ENCODE measurements at regions not wholly inside any gene's neighbourhood (a gene's known extent, or its start where the extent isn't known, plus 50 kb on each side); places are given as distances from the start of the nearest gene placed in this dataset.

DNA sequence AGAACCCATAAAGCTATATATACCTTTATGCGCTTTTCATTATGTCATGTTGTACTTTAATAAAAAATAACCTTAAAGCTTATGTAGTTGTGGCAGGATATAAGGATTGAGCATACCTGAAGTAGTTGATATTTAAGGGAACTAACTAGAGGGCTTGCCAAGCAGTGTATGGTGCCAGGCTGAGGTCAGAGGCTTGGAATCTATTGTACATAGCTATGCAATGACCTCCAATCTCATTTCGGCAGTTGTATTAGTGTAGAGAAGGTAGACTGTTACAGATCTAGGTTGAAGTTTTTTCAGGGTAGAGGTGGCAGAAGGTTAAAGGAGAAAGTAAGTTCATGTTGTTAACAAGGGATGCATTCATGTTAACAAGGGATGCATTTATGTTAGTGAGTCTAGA is 397.7 kb upstream of the HS3ST5 start:
- intact Hi-C loops (cut with micrococcal nuclease; ENCODE audit: unreplicated experiment) (no loop called here), in situ Hi-C loops (cut with HindIII; ENCODE audit: extremely low pct_ligation_motif_present, low pct_unique_long_range_greater_than_20kb) (loop anchor here (10.0 kb wide), 1 partner anchor 804 kb away; no protein-coding TSS in a partner anchor)
- no peak for ATAC-seq
- no peak overlapping the region for H2AFZ ChIP-seq (ENCODE audit: low read length)
- no peaks in the 10 kb centered on the region for H3K27me3 ChIP-seq (ENCODE audit: control insufficient read depth in 1 of 2, insufficient read depth in 2 of 2, low read length in 2 of 2)
- CTCF ChIA-PET (ENCODE audit: low intra/inter-chr PET ratio, low total read pairs): no interaction called here
- no peaks in the 10 kb centered on the region for H3K9me3 ChIP-seq (ENCODE audit: low read length)
- no peak for DNase-seq (ENCODE audit: low spot score)
- whole genome bisulfite sequencing (ENCODE audit: low lambda C conversion rate): 3% methylated on average over 2 of the region's 2 CpGs
- TF ChIP-seq, protein P1, sequence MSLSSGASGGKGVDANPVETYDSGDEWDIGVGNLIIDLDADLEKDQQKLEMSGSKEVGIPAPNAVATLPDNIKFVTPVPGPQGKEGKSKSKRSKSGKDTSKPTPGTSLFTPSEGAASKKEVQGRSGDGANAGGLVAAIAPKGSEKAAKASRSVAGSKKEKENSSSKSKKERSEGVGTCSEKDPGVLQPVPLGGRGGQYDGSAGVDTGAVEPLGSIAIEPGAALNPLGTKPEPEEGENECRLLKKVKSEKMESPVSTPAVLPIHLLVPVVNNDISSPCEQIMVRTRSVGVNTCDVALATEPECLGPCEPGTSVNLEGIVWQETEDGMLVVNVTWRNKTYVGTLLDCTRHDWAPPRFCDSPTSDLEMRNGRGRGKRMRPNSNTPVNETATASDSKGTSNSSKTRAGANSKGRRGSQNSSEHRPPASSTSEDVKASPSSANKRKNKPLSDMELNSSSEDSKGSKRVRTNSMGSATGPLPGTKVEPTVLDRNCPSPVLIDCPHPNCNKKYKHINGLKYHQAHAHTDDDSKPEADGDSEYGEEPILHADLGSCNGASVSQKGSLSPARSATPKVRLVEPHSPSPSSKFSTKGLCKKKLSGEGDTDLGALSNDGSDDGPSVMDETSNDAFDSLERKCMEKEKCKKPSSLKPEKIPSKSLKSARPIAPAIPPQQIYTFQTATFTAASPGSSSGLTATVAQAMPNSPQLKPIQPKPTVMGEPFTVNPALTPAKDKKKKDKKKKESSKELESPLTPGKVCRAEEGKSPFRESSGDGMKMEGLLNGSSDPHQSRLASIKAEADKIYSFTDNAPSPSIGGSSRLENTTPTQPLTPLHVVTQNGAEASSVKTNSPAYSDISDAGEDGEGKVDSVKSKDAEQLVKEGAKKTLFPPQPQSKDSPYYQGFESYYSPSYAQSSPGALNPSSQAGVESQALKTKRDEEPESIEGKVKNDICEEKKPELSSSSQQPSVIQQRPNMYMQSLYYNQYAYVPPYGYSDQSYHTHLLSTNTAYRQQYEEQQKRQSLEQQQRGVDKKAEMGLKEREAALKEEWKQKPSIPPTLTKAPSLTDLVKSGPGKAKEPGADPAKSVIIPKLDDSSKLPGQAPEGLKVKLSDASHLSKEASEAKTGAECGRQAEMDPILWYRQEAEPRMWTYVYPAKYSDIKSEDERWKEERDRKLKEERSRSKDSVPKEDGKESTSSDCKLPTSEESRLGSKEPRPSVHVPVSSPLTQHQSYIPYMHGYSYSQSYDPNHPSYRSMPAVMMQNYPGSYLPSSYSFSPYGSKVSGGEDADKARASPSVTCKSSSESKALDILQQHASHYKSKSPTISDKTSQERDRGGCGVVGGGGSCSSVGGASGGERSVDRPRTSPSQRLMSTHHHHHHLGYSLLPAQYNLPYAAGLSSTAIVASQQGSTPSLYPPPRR (CRISPR knock-in tag; IDR thresholded peaks at IDR 0.05; ENCODE audit: borderline replicate concordance): no peak
- no peak for TF ChIP-seq SNAPC2 (CRISPR knock-in tag; IDR thresholded peaks at IDR 0.05)
- TF ChIP-seq SSRP1 (CRISPR knock-in tag; IDR thresholded peaks at IDR 0.05): no peak
- no peak for TF ChIP-seq U2AF2 (IDR thresholded peaks at IDR 0.05; ENCODE audit: low read depth, low read length)
- TF ChIP-seq KLF13 (CRISPR knock-in tag; IDR thresholded peaks at IDR 0.05): no peak
- TF ChIP-seq ZNF354B (CRISPR knock-in tag; IDR thresholded peaks at IDR 0.05): no peak
- TF ChIP-seq SAP130 (CRISPR knock-in tag; IDR thresholded peaks at IDR 0.05; ENCODE audit: low read depth): no peak
- no peak for TF ChIP-seq CBX5 (CRISPR knock-in tag; IDR thresholded peaks at IDR 0.05; ENCODE audit: borderline replicate concordance)
- no peak for TF ChIP-seq ZNF558 (CRISPR knock-in tag; IDR thresholded peaks at IDR 0.05; ENCODE audit: borderline replicate concordance)
- TF ChIP-seq ZNF562 (CRISPR knock-in tag; IDR thresholded peaks at IDR 0.05; ENCODE audit: borderline replicate concordance): no peak
- TF ChIP-seq, protein P2, sequence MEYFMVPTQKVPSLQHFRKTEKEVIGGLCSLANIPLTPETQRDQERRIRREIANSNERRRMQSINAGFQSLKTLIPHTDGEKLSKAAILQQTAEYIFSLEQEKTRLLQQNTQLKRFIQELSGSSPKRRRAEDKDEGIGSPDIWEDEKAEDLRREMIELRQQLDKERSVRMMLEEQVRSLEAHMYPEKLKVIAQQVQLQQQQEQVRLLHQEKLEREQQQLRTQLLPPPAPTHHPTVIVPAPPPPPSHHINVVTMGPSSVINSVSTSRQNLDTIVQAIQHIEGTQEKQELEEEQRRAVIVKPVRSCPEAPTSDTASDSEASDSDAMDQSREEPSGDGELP (IDR thresholded peaks at IDR 0.05; ENCODE audit: borderline replicate concordance, low read depth): no peak
- no peak for TF ChIP-seq SMAD9 (CRISPR knock-in tag; IDR thresholded peaks at IDR 0.05)
- no peak for TF ChIP-seq EEA1 (CRISPR knock-in tag; IDR thresholded peaks at IDR 0.05; ENCODE audit: borderline replicate concordance)
- H3K4me1 ChIP-seq (ENCODE audit: insufficient read depth, low read length): no peaks in the 10 kb centered on the region
- no peaks in the 10 kb centered on the region for H3K79me2 ChIP-seq (ENCODE audit: insufficient read depth, low read length)
- H3K36me3 ChIP-seq (replicated peaks in 1 of 2; ENCODE audit: control insufficient read depth in 1 of 2, insufficient read depth in 2 of 2, low read length in 2 of 2): no peaks in the 10 kb centered on the region
- POLR2A ChIA-PET: no interaction called here
- H3K4me3 ChIP-seq (replicated peaks in 1 of 3; ENCODE audit: insufficient read depth in 1 of 3, low read depth in 2 of 3, low read length in 3 of 3): no peak overlapping the region
- no peak for FAIRE-seq
- H3K4me2 ChIP-seq (ENCODE audit: low read depth, low read length): no peak overlapping the region
- no peak overlapping the region for H3K27ac ChIP-seq (ENCODE audit: extremely low read length, insufficient read depth, low read length)
- no TSS peak for BruUV-seq (replicated peaks)
- no peaks in the 10 kb centered on the region for H4K20me1 ChIP-seq (ENCODE audit: insufficient read depth, low read length)
- no peak overlapping the region for H3K9ac ChIP-seq (ENCODE audit: insufficient read depth, low read depth, low read length)

All from HepG2 (cell line).